Stimulated activated naive CD8-positive, alpha-beta T cell treated with anti-CD3 and anti-CD28 coated beads, Interleukin-15, Interleukin-2, amounts not matched to agents 100 ng/mL and 50 ng/mL, for 24 hours (primary cell): ENCODE measurements at regions not wholly inside any gene's neighbourhood (a gene's known extent, or its start where the extent isn't known, plus 50 kb on each side); places are given as distances from the start of the nearest gene placed in this dataset.
"Not testable (repeated sequence)": the region's sequence is repeated elsewhere in the genome, so short reads cannot be mapped to it uniquely, and the experiment has no call there.

Experiments
- H3K27ac Mint-ChIP-seq: one replicate; pipeline ENCODE4 v1.8.0; 2021; ENCODE audit warnings: mild to moderate bottlenecking, mixed read lengths
- H3K27me3 Mint-ChIP-seq: one replicate; pipeline ENCODE4 v1.8.0; 2021; ENCODE audit warnings: mixed read lengths
- H3K36me3 Mint-ChIP-seq: one replicate; pipeline ENCODE4 v1.8.0; 2021; ENCODE audit warnings: low read depth, mixed read lengths
- H3K4me1 Mint-ChIP-seq: one replicate; pipeline ENCODE4 v1.8.0; 2021; ENCODE audit warnings: low read depth, mixed read lengths
- H3K4me3 Mint-ChIP-seq: one replicate; pipeline ENCODE4 v1.8.0; 2021; ENCODE audit warnings: mild to moderate bottlenecking, mixed read lengths
- H3K9me3 Mint-ChIP-seq: one replicate; pipeline ENCODE4 v1.8.0; 2021; ENCODE audit warnings: mixed read lengths

DNA sequence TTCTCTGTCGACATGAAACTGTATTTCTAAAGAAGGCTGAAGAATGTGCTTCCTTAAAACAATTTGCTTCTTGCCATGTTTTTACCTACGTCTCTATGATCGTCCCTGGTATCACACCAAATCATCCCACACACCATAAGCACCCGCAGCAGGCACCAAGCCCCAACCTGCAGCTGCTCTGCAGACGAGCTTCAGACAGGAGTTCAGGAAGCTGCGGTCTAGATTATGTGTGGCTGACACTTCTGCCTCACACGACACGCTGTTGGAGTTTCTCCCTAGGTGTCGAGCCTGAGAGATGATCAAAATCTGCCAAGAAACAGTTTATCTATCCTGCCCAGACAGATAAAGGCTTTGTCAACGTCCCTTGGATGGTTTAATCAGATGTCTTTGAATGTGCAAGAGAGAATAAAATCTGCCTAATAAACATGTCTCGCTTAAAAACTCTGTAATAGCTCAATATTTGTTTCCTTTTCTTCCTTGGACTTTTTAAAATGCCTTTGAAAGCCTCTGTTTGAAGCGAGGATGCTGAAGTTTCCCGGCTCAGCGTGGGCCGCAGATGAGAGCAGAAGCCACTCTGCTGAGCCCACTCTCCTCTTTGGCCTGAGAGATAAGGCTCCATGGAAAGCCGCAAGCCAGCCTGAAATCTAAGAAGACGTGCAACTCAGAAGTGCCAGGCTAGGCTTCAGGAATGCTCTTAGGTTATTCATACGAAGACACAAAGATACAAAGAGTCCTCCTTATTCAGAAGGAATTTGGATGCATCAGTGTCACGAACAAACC is 158.3 kb upstream of the PFKP start:
- Mint-ChIP-seq H3K4me1 (peaks cover 11% of the 10 kb centered on the region), H3K36me3 (no peaks in the 10 kb centered on the region), H3K4me3 (no peak overlapping the region), H3K9me3 (no peaks in the 10 kb centered on the region), H3K27ac (no peak overlapping the region), H3K27me3 (peaks cover 6% of the 10 kb centered on the region)

DNA sequence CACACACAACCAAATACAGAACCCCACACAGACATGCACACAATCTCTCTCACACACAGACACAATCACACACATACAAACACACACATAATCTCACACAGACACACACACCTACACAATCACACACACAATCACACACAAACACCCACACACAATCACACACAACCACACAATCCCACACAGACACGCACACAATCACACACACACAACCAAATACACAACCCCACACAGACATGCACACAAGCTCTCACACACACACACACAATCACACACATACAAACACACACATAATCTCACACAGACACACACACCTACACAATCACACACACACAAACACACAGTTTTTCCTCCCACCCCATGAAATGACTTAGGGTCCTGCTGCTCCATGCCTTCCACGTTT is 160.4 kb upstream of the PFKP start:
- Mint-ChIP-seq H3K4me3 (no peak overlapping the region), H3K4me1 (peaks cover 11% of the 10 kb centered on the region), H3K27me3 (peaks cover 5% of the 10 kb centered on the region), H3K27ac (no peak overlapping the region), H3K9me3 (no peaks in the 10 kb centered on the region), H3K36me3 (no peaks in the 10 kb centered on the region)

DNA sequence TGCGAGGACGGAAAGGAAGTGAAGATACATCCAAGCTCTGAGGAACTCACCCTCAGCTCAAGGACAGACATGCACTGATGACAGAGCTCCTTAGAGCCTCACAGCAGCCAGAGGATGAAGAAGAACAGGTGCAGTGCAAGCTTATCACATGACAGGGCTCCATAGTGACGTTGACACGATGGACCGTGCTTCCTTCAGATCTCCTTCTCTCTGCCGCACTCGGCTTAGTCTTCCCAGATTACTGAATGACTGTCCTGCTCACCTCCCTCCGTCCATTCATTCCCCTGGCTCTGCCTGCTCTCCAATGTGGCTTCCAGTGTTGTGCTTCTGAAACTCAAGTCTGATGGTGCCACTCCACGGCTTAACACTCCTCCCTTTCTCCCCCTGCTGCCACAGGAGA is 161.5 kb upstream of the PFKP start:
- no peaks in the 10 kb centered on the region for H3K9me3 Mint-ChIP-seq
- H3K4me3 Mint-ChIP-seq = no peak overlapping the region
- peaks cover 5% of the 10 kb centered on the region for H3K27me3 Mint-ChIP-seq
- H3K27ac Mint-ChIP-seq = no peak overlapping the region
- H3K4me1 Mint-ChIP-seq = peaks cover 11% of the 10 kb centered on the region
- H3K36me3 Mint-ChIP-seq = no peaks in the 10 kb centered on the region

GRCh38 chr10:2900530-2900929 is 166.8 kb upstream of the PFKP start:
- Mint-ChIP-seq H3K4me1 (no peaks in the 10 kb centered on the region), H3K4me3 (no peak overlapping the region), H3K9me3 (no peaks in the 10 kb centered on the region), H3K36me3 (no peaks in the 10 kb centered on the region), H3K27me3 (peaks cover 5% of the 10 kb centered on the region), H3K27ac (no peak overlapping the region)

- Mint-ChIP-seq H3K4me3 (no peak overlapping the region), H3K9me3 (no peaks in the 10 kb centered on the region), H3K27me3 (peaks cover 5% of the 10 kb centered on the region)
These were observed 167.9 kb upstream of the PFKP start for GRCh38 chr10:2899246-2899951.

GRCh38 chr10:2898509-2898860 is 168.9 kb upstream of the PFKP start:
- Mint-ChIP-seq H3K4me3 (no peak overlapping the region), H3K27ac (no peak overlapping the region), H3K4me1 (no peaks in the 10 kb centered on the region), H3K36me3 (no peaks in the 10 kb centered on the region), H3K27me3 (peaks cover 5% of the 10 kb centered on the region), H3K9me3 (no peaks in the 10 kb centered on the region)

More at GRCh38 chr10:2899246-2899951, 167.9 kb upstream of the PFKP start:
- Mint-ChIP-seq H3K27ac (no peak overlapping the region), H3K4me1 (no peaks in the 10 kb centered on the region), H3K36me3 (no peaks in the 10 kb centered on the region)

- H3K4me3 Mint-ChIP-seq = no peak overlapping the region
- H3K4me1 Mint-ChIP-seq = no peaks in the 10 kb centered on the region
- H3K27ac Mint-ChIP-seq = no peak overlapping the region
- H3K9me3 Mint-ChIP-seq = no peaks in the 10 kb centered on the region
- H3K27me3 Mint-ChIP-seq = peaks cover 4% of the 10 kb centered on the region
- no peaks in the 10 kb centered on the region for H3K36me3 Mint-ChIP-seq
These were observed 169.5 kb upstream of the PFKP start for GRCh38 chr10:2897619-2898508.

GRCh38 chr10:2896334-2896733 is 171.0 kb upstream of the PFKP start:
- H3K27me3 Mint-ChIP-seq, H3K36me3 Mint-ChIP-seq, H3K9me3 Mint-ChIP-seq, H3K27ac Mint-ChIP-seq, H3K4me1 Mint-ChIP-seq, H3K4me3 Mint-ChIP-seq: not testable (repeated sequence)

DNA sequence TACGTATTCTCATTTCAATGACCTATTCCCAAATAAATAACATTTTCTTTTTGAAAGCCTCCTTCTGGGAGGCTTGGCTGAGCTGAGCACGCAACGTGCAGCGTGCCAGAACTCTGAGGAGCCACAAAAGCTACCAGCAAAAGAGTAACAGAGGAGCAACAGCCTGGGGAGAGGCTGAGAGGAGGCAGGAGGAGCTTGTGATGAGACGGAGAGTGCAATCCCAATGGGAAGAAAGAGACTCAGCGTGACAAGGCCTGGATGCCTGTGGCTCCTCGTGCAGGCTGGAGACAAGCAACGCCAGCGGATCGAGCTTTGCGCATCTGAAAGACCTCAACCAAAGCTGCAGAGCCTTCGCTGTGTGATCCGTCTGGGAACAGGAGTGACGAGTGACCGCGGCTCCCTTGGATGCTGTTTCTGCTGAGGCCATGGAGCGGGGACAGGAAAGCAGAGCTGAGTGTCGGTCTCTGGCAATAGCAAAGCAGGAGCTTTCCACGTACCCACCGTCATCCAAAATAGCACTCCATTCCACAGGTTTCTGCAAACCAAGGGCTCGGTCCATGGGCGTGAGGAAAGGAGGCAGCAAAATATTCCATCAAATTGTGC is 171.7 kb upstream of the PFKP start:
- Mint-ChIP-seq H3K36me3 (no peaks in the 10 kb centered on the region), H3K27me3 (peaks cover 3% of the 10 kb centered on the region), H3K4me1 (peaks cover 3% of the 10 kb centered on the region), H3K9me3 (no peaks in the 10 kb centered on the region), H3K27ac (no peak overlapping the region), H3K4me3 (no peak overlapping the region)

- Mint-ChIP-seq H3K4me3 (no peak overlapping the region), H3K27me3 (peaks cover 3% of the 10 kb centered on the region), H3K9me3 (no peaks in the 10 kb centered on the region), H3K36me3 (no peaks in the 10 kb centered on the region), H3K27ac (no peak overlapping the region), H3K4me1 (peaks cover 3% of the 10 kb centered on the region)
These were observed 173.4 kb upstream of the PFKP start for GRCh38 chr10:2893991-2894390.

GRCh38 chr10:2893158-2893845 is 174.0 kb upstream of the PFKP start:
- H3K36me3 Mint-ChIP-seq = no peaks in the 10 kb centered on the region
- peaks cover 3% of the 10 kb centered on the region for H3K27me3 Mint-ChIP-seq
- no peak overlapping the region for H3K27ac Mint-ChIP-seq
- peaks cover 3% of the 10 kb centered on the region for H3K4me1 Mint-ChIP-seq
- H3K9me3 Mint-ChIP-seq = no peaks in the 10 kb centered on the region
- no peak overlapping the region for H3K4me3 Mint-ChIP-seq

DNA sequence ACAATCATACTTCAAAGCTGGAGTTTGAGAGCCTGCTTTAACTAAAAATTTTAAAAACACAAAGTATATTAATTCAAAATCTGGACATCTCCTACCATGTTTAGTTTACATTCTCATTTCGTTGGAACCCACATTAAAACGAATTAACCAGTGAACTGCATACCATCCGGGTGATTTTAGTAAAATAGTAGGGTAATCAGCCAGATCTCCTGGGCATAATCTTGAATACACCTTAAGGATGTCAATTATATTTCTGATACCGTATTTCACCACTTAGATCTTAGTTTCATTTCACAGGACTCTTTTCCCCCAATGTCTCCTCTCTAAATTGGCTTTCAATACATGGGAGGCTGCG is 175.6 kb upstream of the PFKP start:
- Mint-ChIP-seq H3K36me3 (no peaks in the 10 kb centered on the region), H3K9me3 (no peaks in the 10 kb centered on the region), H3K4me1 (peaks cover 3% of the 10 kb centered on the region), H3K27me3 (peaks cover 3% of the 10 kb centered on the region), H3K4me3 (no peak overlapping the region), H3K27ac (no peak overlapping the region)

DNA sequence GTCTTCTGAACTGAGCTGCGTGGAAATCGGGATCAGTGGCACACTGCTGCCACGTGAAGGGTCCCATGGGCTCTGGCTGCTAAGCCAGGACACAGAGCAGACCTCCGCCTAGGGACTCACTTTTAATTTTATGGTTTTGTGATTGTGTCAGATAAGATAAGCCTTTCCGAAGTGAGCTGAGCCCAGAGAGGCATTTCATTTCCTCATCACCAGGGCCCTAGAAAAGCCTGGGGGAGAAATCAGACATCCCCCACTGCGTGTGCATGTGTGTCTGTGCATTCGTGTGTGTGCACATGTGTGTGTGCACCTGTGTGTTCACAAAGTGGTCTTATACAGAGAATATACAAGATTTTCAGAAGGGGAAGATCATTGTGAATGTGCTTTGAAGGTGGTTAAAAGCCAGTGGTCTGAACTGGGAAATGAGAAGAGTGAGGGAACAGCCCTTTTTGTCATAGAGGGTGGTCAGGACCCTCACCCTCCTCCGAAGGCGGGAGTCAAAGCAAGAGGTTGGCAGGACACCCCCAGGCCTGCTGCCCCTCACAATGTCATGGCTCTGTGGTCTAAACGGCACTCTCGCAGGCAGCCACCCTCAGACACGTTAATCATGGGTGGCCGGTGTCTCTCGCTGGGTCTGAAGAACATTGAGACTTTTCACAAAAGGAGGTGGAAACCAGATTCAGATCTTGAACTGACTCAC is 176.1 kb upstream of the PFKP start:
- no peaks in the 10 kb centered on the region for H3K36me3 Mint-ChIP-seq
- no peaks in the 10 kb centered on the region for H3K9me3 Mint-ChIP-seq
- no peak overlapping the region for H3K4me3 Mint-ChIP-seq
- peaks cover 3% of the 10 kb centered on the region for H3K4me1 Mint-ChIP-seq
- peaks cover 3% of the 10 kb centered on the region for H3K27me3 Mint-ChIP-seq
- no peak overlapping the region for H3K27ac Mint-ChIP-seq

- Mint-ChIP-seq H3K9me3 (no peaks in the 10 kb centered on the region), H3K4me1 (peaks cover 3% of the 10 kb centered on the region), H3K27me3 (peaks cover 7% of the 10 kb centered on the region), H3K4me3 (no peak overlapping the region), H3K27ac (no peak overlapping the region), H3K36me3 (no peaks in the 10 kb centered on the region)
These were observed 177.3 kb upstream of the PFKP start for GRCh38 chr10:2890093-2890492.
